ENCODE measurements at regions not wholly inside any gene's neighbourhood (a gene's known extent, or its start where the extent isn't known, plus 50 kb on each side); places are given as distances from the start of the nearest gene placed in this dataset.
"Not testable (repeated sequence)": the region's sequence is repeated elsewhere in the genome, so short reads cannot be mapped to it uniquely, and the experiment has no call there.

DNA sequence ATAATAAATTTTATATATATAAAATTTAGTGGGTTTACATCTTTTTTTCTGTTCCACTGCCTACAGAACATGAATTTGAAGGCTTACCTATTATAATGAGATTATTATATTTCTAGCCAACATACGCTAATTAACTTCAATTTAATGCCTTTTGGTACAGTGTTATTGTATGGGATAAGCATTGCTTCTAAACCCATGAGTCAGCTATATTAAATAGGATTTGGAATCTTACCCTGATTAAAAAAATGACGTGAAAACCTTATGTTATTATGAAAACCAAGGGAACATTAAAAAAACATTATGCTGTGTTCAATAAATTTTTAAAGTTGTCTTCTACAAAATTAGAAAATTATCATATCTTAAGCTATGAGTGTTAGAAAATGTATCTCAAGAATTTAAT is 334.0 kb upstream of the RGS17 start:
- no peaks in the 10 kb centered on the region for H3K36me3 ChIP-seq (replicated peaks; ENCODE audit: control insufficient read depth, insufficient read depth, low read length)
- H3K4me3 ChIP-seq (ENCODE audit: insufficient read depth, low read depth, low read length), result no peak overlapping the region
- DNase-seq, result no peak
- no peaks in the 10 kb centered on the region for H3K27me3 ChIP-seq (ENCODE audit: control insufficient read depth, insufficient read depth, low read length)

DNA sequence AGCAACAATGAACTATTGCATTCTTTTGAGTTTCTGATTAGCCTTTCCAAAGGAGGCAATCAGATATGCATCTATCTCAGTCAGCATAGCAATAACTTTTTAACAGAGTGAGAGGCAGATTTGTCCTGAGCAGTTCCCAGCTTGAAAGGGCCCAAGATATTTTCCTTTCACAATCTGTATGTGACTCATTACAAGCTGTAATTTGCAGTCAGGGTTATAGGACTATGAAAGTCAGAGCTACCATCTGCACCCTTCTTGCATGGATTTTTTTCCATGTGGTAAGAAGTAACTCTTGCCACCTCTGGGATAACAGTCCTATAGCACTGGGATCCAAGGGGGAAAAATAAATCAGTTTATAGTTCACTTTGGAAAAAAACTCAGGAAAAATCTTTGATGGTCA is 318.2 kb upstream of the RGS17 start:
- H3K36me3 ChIP-seq (replicated peaks; ENCODE audit: control insufficient read depth, insufficient read depth, low read length), result no peaks in the 10 kb centered on the region; the same call in 1 of the 2 replicates
- DNase-seq, result no peak
- H3K4me3 ChIP-seq (ENCODE audit: insufficient read depth, low read depth, low read length), result no peak overlapping the region
- H3K27me3 ChIP-seq (ENCODE audit: control insufficient read depth, insufficient read depth, low read length), result no peaks in the 10 kb centered on the region

DNA sequence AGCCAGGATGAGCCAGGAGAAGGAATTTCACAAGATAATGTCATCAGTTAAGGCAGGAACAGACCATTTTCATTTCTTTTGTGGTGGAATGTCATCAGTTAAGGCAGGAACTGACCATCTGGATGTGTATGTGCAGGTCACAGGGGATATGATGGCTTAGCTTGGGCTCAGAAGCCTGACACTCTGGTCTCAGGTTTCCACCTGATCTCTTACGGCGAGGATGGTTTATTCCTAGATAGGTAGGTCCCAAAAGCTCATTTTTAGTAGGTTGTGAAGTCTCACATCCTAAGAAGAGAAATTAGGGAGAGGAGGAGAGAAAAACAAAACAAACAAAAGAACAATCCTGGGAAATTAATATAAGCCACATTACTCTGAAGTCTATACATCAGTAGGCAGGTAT is 311.7 kb upstream of the RGS17 start:
- not testable (repeated sequence) for DNase-seq; H3K36me3 ChIP-seq (replicated peaks; ENCODE audit: control insufficient read depth, insufficient read depth, low read length); H3K27me3 ChIP-seq (ENCODE audit: control insufficient read depth, insufficient read depth, low read length); H3K4me3 ChIP-seq (ENCODE audit: insufficient read depth, low read depth, low read length)

DNA sequence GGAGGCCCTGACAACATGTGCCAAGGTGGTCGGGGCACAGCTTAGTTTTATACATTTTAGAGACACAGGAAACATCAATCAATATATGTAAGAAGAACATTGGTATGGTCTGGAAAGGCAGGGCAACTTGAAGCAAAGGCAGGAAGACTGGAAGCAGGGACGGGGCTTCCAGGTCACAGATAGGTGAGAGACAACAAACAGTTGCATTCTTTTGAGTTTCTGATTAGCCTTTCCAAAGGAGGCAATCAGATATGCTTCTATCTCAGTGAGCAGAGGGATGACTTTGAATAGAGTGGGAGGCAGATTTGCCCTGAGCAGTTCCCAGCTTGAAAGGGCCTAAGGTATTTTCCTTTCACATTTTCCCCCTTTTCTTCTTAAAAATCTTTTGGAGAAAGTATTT is 311.0 kb upstream of the RGS17 start:
- no peak overlapping the region for H3K4me3 ChIP-seq (ENCODE audit: insufficient read depth, low read depth, low read length)
- H3K36me3 ChIP-seq (replicated peaks; ENCODE audit: control insufficient read depth, insufficient read depth, low read length), result no peaks in the 10 kb centered on the region
- no peaks in the 10 kb centered on the region for H3K27me3 ChIP-seq (ENCODE audit: control insufficient read depth, insufficient read depth, low read length)
- DNase-seq, result no peak

DNA sequence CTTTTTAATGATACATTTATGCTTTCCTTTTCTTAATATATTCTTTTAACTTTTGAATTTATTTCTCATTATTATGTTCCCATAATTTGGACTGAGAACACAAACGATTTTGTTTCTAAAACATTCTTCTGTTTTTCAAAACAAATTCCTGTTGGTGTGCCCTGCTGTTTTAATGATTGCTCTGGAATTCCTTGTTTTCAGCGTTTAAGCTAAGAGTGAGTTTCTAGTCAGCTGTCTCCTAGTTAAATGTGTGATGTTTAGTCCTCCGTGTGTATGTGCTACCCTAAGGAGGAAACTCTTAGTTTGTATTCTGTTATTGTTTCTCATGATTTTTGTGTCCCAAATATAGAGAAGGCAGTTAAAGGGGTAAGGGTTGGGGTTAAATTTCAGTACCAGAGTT is 306.1 kb upstream of the RGS17 start:
- Histone ChIP-seq H3K4me3 (ENCODE audit: insufficient read depth, low read depth, low read length) (no peak overlapping the region), H3K27me3 (ENCODE audit: control insufficient read depth, insufficient read depth, low read length) (no peaks in the 10 kb centered on the region), H3K36me3 (replicated peaks; ENCODE audit: control insufficient read depth, insufficient read depth, low read length) (no peaks in the 10 kb centered on the region)
- DNase-seq, result no peak

DNA sequence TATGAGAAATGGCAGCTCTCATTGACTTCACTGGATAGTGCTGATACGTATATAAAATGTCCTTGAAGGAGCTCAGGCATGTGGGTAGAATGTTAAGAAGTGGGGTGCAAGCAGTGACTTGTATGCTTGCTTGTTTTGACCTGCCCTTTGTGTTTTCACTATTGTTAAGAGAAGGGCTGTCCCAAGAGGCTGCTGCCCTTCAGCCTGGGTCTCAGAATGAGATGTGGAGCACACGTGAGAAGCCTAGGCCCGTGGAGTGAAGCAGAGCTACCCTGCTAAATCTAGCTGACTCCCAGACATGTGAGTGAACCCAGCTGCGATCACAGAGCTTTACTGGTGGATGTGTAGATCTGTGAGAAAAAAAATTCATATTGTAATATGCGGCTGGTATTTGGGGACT is 305.3 kb upstream of the RGS17 start:
- H3K27me3 ChIP-seq (ENCODE audit: control insufficient read depth, insufficient read depth, low read length), result no peaks in the 10 kb centered on the region
- DNase-seq, result no peak
- H3K36me3 ChIP-seq (replicated peaks; ENCODE audit: control insufficient read depth, insufficient read depth, low read length), result no peaks in the 10 kb centered on the region
- no peak overlapping the region for H3K4me3 ChIP-seq (ENCODE audit: insufficient read depth, low read depth, low read length)

DNA sequence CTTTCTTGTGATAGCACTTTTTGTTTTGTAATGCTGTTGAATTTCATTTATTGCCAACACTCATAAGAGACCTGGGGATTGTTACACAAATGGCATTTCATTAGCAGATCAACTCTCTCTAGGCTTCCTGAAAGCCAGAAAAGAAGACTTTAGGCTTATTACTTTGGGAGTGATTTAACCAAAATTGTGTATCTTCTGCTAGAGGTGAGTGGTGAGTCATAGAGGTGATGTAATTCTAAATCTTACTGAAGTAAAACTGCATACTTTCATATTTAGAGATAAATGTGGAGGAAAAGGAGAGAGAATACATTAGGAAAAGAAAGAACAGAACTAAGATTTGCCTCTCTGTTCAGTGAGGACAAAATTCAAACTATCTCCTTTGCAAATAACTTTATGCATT is 304.7 kb upstream of the RGS17 start:
- no peaks in the 10 kb centered on the region for H3K36me3 ChIP-seq (replicated peaks; ENCODE audit: control insufficient read depth, insufficient read depth, low read length)
- no peak for DNase-seq
- no peak overlapping the region for H3K4me3 ChIP-seq (ENCODE audit: insufficient read depth, low read depth, low read length)
- H3K27me3 ChIP-seq (ENCODE audit: control insufficient read depth, insufficient read depth, low read length), result no peaks in the 10 kb centered on the region

DNA sequence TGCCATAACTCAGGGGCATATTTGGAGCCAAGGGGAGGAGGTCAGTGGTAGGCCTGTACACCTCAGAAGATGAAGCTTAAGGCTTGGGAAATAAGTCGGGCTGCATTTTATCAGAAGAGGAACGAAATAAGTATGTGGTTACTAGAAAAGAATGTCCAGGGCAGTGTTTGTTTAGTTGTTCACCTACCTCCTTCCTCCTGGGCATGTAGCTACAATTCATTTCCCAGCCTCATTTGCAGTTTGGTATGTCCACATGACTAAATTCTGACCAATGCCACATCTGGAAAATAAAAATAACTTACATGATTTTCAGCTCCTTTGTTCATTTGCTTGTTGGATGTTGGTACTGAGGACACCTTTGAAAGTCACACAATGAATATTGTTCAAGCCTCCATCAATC is 294.5 kb upstream of the RGS17 start:
- H3K4me3 ChIP-seq (ENCODE audit: insufficient read depth, low read depth, low read length), result no peak overlapping the region
- no peaks in the 10 kb centered on the region for H3K36me3 ChIP-seq (replicated peaks; ENCODE audit: control insufficient read depth, insufficient read depth, low read length)
- H3K27me3 ChIP-seq (ENCODE audit: control insufficient read depth, insufficient read depth, low read length), result no peaks in the 10 kb centered on the region
- DNase-seq, result no peak

DNA sequence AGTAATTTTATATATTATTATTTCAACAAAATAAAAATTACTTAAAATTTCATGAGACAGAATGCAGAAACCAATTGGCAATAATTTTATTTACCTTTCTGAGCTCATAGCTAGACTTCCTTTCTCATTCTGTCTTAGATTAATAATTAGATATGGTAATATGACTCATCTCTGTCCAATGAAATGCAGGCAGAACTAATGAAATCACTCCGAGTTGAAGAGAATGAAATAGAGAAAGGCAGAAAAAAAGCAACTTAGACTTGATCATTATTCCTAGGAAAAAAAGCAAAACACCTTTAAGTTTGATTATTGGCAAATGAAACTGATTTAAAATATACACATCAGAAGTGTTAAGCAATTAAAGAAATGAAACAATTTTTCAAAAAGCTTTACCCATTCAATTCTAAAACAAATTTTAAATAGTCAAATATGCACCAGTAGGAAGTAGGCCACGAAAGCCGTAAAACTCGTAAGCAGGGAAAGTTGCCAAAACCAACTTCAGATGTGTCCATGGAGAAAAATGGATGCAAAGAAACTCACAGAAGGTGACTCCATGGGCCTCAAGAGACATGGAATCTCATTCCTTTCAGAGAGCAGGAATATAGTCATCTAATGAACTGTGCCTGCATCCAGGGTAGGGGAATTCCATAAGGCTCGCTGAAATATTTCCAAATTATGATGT is 293.8 kb upstream of the RGS17 start:
- H3K36me3 ChIP-seq (replicated peaks; ENCODE audit: control insufficient read depth, insufficient read depth, low read length), result no peaks in the 10 kb centered on the region
- no peak overlapping the region for H3K4me3 ChIP-seq (ENCODE audit: insufficient read depth, low read depth, low read length)
- no peak for DNase-seq
- H3K27me3 ChIP-seq (ENCODE audit: control insufficient read depth, insufficient read depth, low read length), result no peaks in the 10 kb centered on the region

DNA sequence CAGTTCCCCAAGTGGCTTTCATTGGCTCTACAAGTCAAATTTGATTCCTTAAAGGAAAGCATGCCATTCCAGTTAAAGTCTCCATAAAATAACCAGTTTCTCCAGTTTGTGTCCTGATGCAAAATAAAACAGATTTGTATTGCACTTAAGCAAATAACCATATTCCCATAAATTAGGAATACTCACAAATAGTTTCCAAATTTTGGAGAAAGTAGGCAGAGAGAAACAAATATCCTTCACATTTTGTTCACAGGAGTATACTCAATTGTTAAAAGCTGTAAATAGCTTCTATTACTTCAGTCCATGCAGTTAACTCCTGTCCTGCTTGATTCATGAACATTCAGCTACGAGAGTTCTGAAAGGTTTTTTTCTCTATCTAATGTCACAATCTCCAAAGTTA is 281.4 kb upstream of the RGS17 start:
- Histone ChIP-seq H3K27me3 (ENCODE audit: control insufficient read depth, insufficient read depth, low read length) (no peaks in the 10 kb centered on the region), H3K36me3 (replicated peaks; ENCODE audit: control insufficient read depth, insufficient read depth, low read length) (no peaks in the 10 kb centered on the region), H3K4me3 (ENCODE audit: insufficient read depth, low read depth, low read length) (no peak overlapping the region)
- no peak for DNase-seq

DNA sequence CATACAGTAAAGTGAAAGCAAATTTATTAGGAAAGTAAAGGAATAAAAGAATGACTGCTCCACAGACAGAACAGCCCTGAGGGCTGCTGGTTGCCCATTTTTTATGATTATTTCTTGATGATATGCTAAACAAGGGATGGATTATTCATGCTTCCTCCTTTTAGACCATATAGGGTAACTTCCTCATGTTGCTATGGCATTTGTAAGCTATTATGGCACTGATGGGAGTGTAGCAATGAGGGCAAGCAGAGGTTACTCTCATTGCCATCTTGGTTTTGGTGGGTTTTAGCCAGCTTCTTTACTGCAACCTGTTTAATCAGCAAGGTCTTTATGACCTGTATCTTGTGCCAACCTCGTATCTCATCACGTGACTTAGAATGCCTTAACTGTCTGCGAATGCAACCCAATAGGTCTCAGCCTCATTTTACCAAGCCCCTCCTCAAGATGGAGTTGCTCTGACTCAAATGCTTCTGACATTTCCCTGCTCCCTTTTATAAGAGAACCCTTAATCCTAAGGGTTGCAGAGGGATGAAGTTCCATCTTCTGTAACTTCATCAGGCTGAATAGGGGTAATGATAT is 280.1 kb upstream of the RGS17 start:
- Histone ChIP-seq H3K27me3 (ENCODE audit: control insufficient read depth, insufficient read depth, low read length) (no peaks in the 10 kb centered on the region), H3K4me3 (ENCODE audit: insufficient read depth, low read depth, low read length) (no peak overlapping the region), H3K36me3 (replicated peaks; ENCODE audit: control insufficient read depth, insufficient read depth, low read length) (no peaks in the 10 kb centered on the region)
- no peak for DNase-seq

DNA sequence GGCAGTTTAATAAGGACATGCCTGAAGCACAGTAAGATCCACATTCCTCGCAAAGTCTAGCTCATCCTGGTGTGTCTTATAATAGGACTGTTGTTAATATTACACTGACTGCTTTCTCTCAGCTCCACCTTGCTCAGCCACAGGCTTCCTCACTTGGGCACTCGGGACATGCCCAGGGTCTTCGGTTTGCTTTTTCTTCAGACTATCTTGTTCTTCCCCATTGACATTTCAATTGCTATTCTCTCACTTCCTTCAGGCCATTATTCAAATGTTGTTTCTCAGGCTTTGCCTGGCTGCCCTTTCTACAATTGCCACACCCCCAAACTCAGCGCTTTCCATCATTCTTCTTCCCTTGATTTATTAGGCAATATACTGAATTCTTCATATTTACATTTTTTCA is 274.8 kb upstream of the RGS17 start:
- no peak overlapping the region for H3K4me3 ChIP-seq (ENCODE audit: insufficient read depth, low read depth, low read length)
- no peaks in the 10 kb centered on the region for H3K27me3 ChIP-seq (ENCODE audit: control insufficient read depth, insufficient read depth, low read length)
- H3K36me3 ChIP-seq (replicated peaks; ENCODE audit: control insufficient read depth, insufficient read depth, low read length), result no peaks in the 10 kb centered on the region
- no peak for DNase-seq

DNA sequence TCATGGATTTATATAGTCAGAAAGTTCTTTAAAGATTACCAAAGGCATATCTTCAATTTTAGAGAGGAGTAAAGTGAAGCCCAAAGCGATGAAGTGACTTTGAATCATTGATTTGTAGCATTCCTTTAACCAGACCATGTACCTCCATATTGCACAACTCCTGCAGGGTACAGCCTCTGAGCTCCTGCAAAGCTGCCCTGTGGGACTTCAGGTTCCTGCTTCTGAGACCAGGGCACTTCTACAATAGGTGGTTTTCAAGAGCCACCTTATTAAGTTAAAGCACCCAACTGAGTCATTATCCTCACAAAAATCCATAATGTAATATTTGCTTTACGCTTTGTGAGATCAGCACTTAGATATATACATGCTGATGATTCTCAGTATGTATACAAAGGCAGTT is 270.7 kb upstream of the RGS17 start:
- Histone ChIP-seq H3K36me3 (replicated peaks; ENCODE audit: control insufficient read depth, insufficient read depth, low read length) (no peaks in the 10 kb centered on the region), H3K4me3 (ENCODE audit: insufficient read depth, low read depth, low read length) (no peak overlapping the region), H3K27me3 (ENCODE audit: control insufficient read depth, insufficient read depth, low read length) (no peaks in the 10 kb centered on the region)
- no peak for DNase-seq

DNA sequence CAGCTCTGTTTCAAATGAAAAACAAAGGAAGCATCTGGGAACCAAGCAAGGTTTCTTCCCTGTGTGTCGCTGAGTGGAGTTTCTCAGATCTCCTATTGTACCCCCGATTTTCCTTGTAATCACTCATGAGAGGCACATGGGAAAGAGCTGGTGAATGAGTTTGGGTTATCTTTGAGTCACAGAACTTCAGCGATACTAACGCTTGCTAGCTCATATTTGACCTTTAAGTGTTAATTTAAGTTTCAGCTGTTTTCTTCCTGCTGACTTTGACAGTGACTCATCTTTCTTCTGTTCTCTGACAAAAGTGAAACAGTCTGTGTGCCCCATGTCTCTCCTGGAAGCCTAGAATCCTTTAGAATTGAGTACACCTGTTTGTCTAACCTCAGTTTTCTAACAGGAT is 261.1 kb upstream of the RGS17 start:
- Histone ChIP-seq H3K36me3 (replicated peaks; ENCODE audit: control insufficient read depth, insufficient read depth, low read length) (no peaks in the 10 kb centered on the region), H3K4me3 (ENCODE audit: insufficient read depth, low read depth, low read length) (no peak overlapping the region), H3K27me3 (ENCODE audit: control insufficient read depth, insufficient read depth, low read length) (no peaks in the 10 kb centered on the region)
- DNase-seq, result no peak

DNA sequence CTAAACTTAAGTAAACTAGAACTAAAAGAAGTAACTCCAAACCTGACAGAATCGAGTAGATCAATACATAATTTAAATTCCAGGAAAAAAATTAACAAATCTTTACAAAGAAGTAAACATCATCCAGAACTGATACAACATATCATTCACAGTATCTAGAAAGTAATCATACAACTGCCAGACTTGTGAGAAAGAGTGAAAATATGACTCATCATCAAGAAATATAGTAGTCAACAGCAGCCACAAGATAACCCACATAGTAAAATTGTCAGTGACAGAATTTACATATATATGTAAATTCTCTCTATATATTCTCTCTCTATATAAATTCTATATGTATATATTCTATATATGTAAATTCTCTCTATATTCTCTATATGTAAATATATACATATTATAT is 242.8 kb upstream of the RGS17 start:
- no peaks in the 10 kb centered on the region for H3K27me3 ChIP-seq (ENCODE audit: control insufficient read depth, insufficient read depth, low read length)
- DNase-seq, result no peak

DNA sequence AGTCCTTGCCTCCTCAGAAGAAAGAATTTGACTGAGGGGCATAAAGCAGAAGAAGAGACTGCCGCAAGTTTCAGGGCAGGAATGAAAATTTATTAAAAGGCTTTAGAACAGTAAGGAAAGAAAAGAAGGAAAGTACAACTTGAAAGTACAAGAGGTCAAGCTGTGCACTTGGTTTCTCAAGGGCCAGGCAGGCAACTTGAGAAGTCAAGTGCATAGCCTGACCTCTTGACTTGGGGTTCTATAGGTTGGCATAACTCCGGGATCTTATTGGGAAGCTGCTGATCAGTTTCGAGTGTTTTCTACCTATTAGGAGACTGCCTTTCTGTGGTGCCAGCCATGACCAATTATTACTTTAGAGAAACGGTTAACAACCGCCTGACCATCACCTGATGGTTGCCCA is 237.0 kb upstream of the RGS17 start:
- DNase-seq, result no peak
- Histone ChIP-seq H3K36me3 (replicated peaks; ENCODE audit: control insufficient read depth, insufficient read depth, low read length) (no peaks in the 10 kb centered on the region), H3K4me3 (ENCODE audit: insufficient read depth, low read depth, low read length) (no peak overlapping the region), H3K27me3 (ENCODE audit: control insufficient read depth, insufficient read depth, low read length) (no peaks in the 10 kb centered on the region)

More for the DNA sequence above, 242.8 kb upstream of the RGS17 start:
- Histone ChIP-seq H3K36me3 (replicated peaks; ENCODE audit: control insufficient read depth, insufficient read depth, low read length) (no peaks in the 10 kb centered on the region), H3K4me3 (ENCODE audit: insufficient read depth, low read depth, low read length) (no peak overlapping the region)
